ENCODE measurements at regions not wholly inside any gene's neighbourhood (a gene's known extent, or its start where the extent isn't known, plus 50 kb on each side); places are given as distances from the start of the nearest gene placed in this dataset.
"Not testable (repeated sequence)": the region's sequence is repeated elsewhere in the genome, so short reads cannot be mapped to it uniquely, and the experiment has no call there.

- peaks cover 0 to 2% of the 10 kb centered on the region in 2 donors for H3K36me3 Mint-ChIP-seq (ENCODE audit: insufficient read depth in 2 of 2)
- DNase-seq = no peak
- ATAC-seq (replicated peaks in 1 of 2) = no peak
- H3K4me3 Mint-ChIP-seq = no peak overlapping the region
- no peaks in the 10 kb centered on the region for H3K27me3 Mint-ChIP-seq (ENCODE audit: low read depth)
- H3K9me3 Mint-ChIP-seq = peaks cover 5 to 7% of the 10 kb centered on the region in 2 donors
- no peak overlapping the region for H3K27ac Mint-ChIP-seq
- H3K4me1 Mint-ChIP-seq (ENCODE audit: low read depth) = no peaks in the 10 kb centered on the region
Observed at GRCh38 chr1:240722788-240723187, 110.8 kb upstream of the GREM2 start.

- no peaks in the 10 kb centered on the region for H3K9me3 Mint-ChIP-seq
- ATAC-seq (replicated peaks in 1 of 2) (no peak), DNase-seq (no peak)
- H3K36me3 Mint-ChIP-seq (ENCODE audit: insufficient read depth in 2 of 2) = peaks cover 0 to 2% of the 10 kb centered on the region in 2 donors
- H3K27me3 Mint-ChIP-seq (ENCODE audit: low read depth) = no peaks in the 10 kb centered on the region
- H3K4me1 Mint-ChIP-seq (ENCODE audit: low read depth) = no peaks in the 10 kb centered on the region
- no peak overlapping the region for H3K4me3 Mint-ChIP-seq
- H3K27ac Mint-ChIP-seq = no peak overlapping the region
Observed at GRCh38 chr1:240720976-240721375, 109.0 kb upstream of the GREM2 start.

- H3K4me3 Mint-ChIP-seq = no peak overlapping the region
- no peak overlapping the region for H3K27ac Mint-ChIP-seq
- H3K9me3 Mint-ChIP-seq = no peaks in the 10 kb centered on the region
- H3K4me1 Mint-ChIP-seq (ENCODE audit: low read depth) = no peaks in the 10 kb centered on the region
- no peak for DNase-seq
- no peak for ATAC-seq (replicated peaks in 1 of 2)
- peaks cover 0 to 2% of the 10 kb centered on the region in 2 donors for H3K36me3 Mint-ChIP-seq (ENCODE audit: insufficient read depth in 2 of 2)
- H3K27me3 Mint-ChIP-seq (ENCODE audit: low read depth) = no peaks in the 10 kb centered on the region
Observed at GRCh38 chr1:240719953-240720700, 108.2 kb upstream of the GREM2 start.

GRCh38 chr1:240716538-240716937 lies 104.6 kb upstream of the GREM2 start:
- not testable (repeated sequence) for ATAC-seq (replicated peaks in 1 of 2); H3K4me1 Mint-ChIP-seq (ENCODE audit: low read depth); H3K9me3 Mint-ChIP-seq; H3K27ac Mint-ChIP-seq; DNase-seq; H3K4me3 Mint-ChIP-seq; H3K36me3 Mint-ChIP-seq (ENCODE audit: insufficient read depth in 2 of 2); H3K27me3 Mint-ChIP-seq (ENCODE audit: low read depth)

- ATAC-seq (replicated peaks in 1 of 2) = no peak
- H3K9me3 Mint-ChIP-seq = peaks cover 0 to 3% of the 10 kb centered on the region in 2 donors
- no peak overlapping the region for H3K4me3 Mint-ChIP-seq
Observed at GRCh38 chr1:240714568-240715292, 102.8 kb upstream of the GREM2 start.

GRCh38 chr1:240712014-240712731 lies 100.2 kb upstream of the GREM2 start:
- ATAC-seq (replicated peaks in 1 of 2) (no peak), DNase-seq (no peak)
- no peaks in the 10 kb centered on the region for H3K36me3 Mint-ChIP-seq (ENCODE audit: insufficient read depth in 2 of 2)
- H3K4me3 Mint-ChIP-seq = no peak overlapping the region
- H3K4me1 Mint-ChIP-seq (ENCODE audit: low read depth) = no peaks in the 10 kb centered on the region
- no peak overlapping the region for H3K27ac Mint-ChIP-seq
- H3K9me3 Mint-ChIP-seq = peaks cover 0 to 3% of the 10 kb centered on the region in 2 donors
- H3K27me3 Mint-ChIP-seq (ENCODE audit: low read depth) = no peaks in the 10 kb centered on the region

More at GRCh38 chr1:240714568-240715292, 102.8 kb upstream of the GREM2 start:
- Mint-ChIP-seq H3K27ac (no peak overlapping the region), H3K27me3 (ENCODE audit: low read depth) (no peaks in the 10 kb centered on the region), H3K4me1 (ENCODE audit: low read depth) (no peaks in the 10 kb centered on the region), H3K36me3 (ENCODE audit: insufficient read depth in 2 of 2) (no peaks in the 10 kb centered on the region)
- no peak for DNase-seq

GRCh38 chr1:240711020-240711419 lies 99.1 kb upstream of the GREM2 start:
- Mint-ChIP-seq H3K4me3 (no peak overlapping the region), H3K27ac (no peak overlapping the region), H3K27me3 (ENCODE audit: low read depth) (no peaks in the 10 kb centered on the region), H3K9me3 (peaks cover 0 to 3% of the 10 kb centered on the region in 2 donors), H3K4me1 (ENCODE audit: low read depth) (no peaks in the 10 kb centered on the region), H3K36me3 (ENCODE audit: insufficient read depth in 2 of 2) (no peaks in the 10 kb centered on the region)
- ATAC-seq (replicated peaks in 1 of 2) (no peak), DNase-seq (no peak)

GRCh38 chr1:240709676-240710075 lies 97.7 kb upstream of the GREM2 start:
- peaks cover 0 to 6% of the 10 kb centered on the region in 2 donors for H3K9me3 Mint-ChIP-seq
- ATAC-seq (replicated peaks in 1 of 2) (no peak), DNase-seq (no peak)
- H3K4me1 Mint-ChIP-seq (ENCODE audit: low read depth) = no peaks in the 10 kb centered on the region
- H3K4me3 Mint-ChIP-seq = no peak overlapping the region
- no peak overlapping the region for H3K27ac Mint-ChIP-seq
- H3K27me3 Mint-ChIP-seq (ENCODE audit: low read depth) = no peaks in the 10 kb centered on the region
- H3K36me3 Mint-ChIP-seq (ENCODE audit: insufficient read depth in 2 of 2) = no peaks in the 10 kb centered on the region

- DNase-seq (no peak), ATAC-seq (replicated peaks in 1 of 2) (no peak)
- Mint-ChIP-seq H3K9me3 (peaks cover 0 to 8% of the 10 kb centered on the region in 2 donors), H3K4me3 (no peak overlapping the region), H3K36me3 (ENCODE audit: insufficient read depth in 2 of 2) (no peaks in the 10 kb centered on the region), H3K27me3 (ENCODE audit: low read depth) (no peaks in the 10 kb centered on the region), H3K4me1 (ENCODE audit: low read depth) (no peaks in the 10 kb centered on the region), H3K27ac (no peak overlapping the region)
Observed at GRCh38 chr1:240706150-240706935, 94.4 kb upstream of the GREM2 start.

- no peak overlapping the region for H3K27ac Mint-ChIP-seq
- H3K36me3 Mint-ChIP-seq (ENCODE audit: insufficient read depth in 2 of 2) = no peaks in the 10 kb centered on the region
- no peak overlapping the region for H3K4me3 Mint-ChIP-seq
- H3K9me3 Mint-ChIP-seq = peaks cover 0 to 7% of the 10 kb centered on the region in 2 donors
- ATAC-seq (replicated peaks in 1 of 2) (no peak), DNase-seq (no peak)
- no peaks in the 10 kb centered on the region for H3K4me1 Mint-ChIP-seq (ENCODE audit: low read depth)
- no peaks in the 10 kb centered on the region for H3K27me3 Mint-ChIP-seq (ENCODE audit: low read depth)
Observed at GRCh38 chr1:240705579-240705978, 93.6 kb upstream of the GREM2 start.

GRCh38 chr1:240701412-240701811 lies 89.5 kb upstream of the GREM2 start:
- DNase-seq (no peak), ATAC-seq (replicated peaks in 1 of 2) (no peak)
- Mint-ChIP-seq H3K4me3 (no peak overlapping the region), H3K4me1 (ENCODE audit: low read depth) (no peaks in the 10 kb centered on the region), H3K27me3 (ENCODE audit: low read depth) (no peaks in the 10 kb centered on the region), H3K27ac (no peak overlapping the region), H3K36me3 (ENCODE audit: insufficient read depth in 2 of 2) (no peaks in the 10 kb centered on the region), H3K9me3 (peaks cover 0 to 7% of the 10 kb centered on the region in 2 donors)

- no peaks in the 10 kb centered on the region for H3K36me3 Mint-ChIP-seq (ENCODE audit: insufficient read depth in 2 of 2)
- no peak for ATAC-seq (replicated peaks in 1 of 2)
- H3K9me3 Mint-ChIP-seq = no peaks in the 10 kb centered on the region
- H3K27me3 Mint-ChIP-seq (ENCODE audit: low read depth) = no peaks in the 10 kb centered on the region
- H3K4me3 Mint-ChIP-seq = no peak overlapping the region
- no peak overlapping the region for H3K27ac Mint-ChIP-seq
- no peak for DNase-seq
- H3K4me1 Mint-ChIP-seq (ENCODE audit: low read depth) = no peaks in the 10 kb centered on the region
Observed at GRCh38 chr1:240695416-240695815, 83.5 kb upstream of the GREM2 start.

Data from activated T-cell treated with anti-CD3 and anti-CD28 coated beads, Interleukin-2, amount 50 U/mL, for 72 hours (primary cell).